BLaER1 treated with 17β-estradiol and CSF1 and Interleukin-3, amounts not matched to agents 10 nM and 100 nM (cell line): ENCODE measurements at regions not wholly inside any gene's neighbourhood (a gene's known extent, or its start where the extent isn't known, plus 50 kb on each side); places are given as distances from the start of the nearest gene placed in this dataset.

Source experiments
- H3K27ac ChIP-seq, 11 experiments: shearing (Covaris generic); formaldehyde crosslinking; 2 replicates each; pipeline ENCODE4 v1.8.1; 2022
- H3K27me3 ChIP-seq, 11 experiments: shearing (Covaris generic); formaldehyde crosslinking; 2 replicates each; pipeline ENCODE4 v1.8.1; 2022
- H3K36me3 ChIP-seq, 11 experiments: shearing (Covaris generic); formaldehyde crosslinking; 2 replicates each; pipeline ENCODE4 v1.8.1; 2022
- H3K4me1 ChIP-seq, 10 experiments: shearing (Covaris generic); formaldehyde crosslinking; 2 replicates each; pipeline ENCODE4 v1.8.1; 2022
- H3K4me2 ChIP-seq, 11 experiments: shearing (Covaris generic); formaldehyde crosslinking; 2 replicates each; pipeline ENCODE4 v1.8.1; 2022
- H3K4me3 ChIP-seq, 10 experiments: shearing (Covaris generic); formaldehyde crosslinking; 2 replicates each; pipeline ENCODE4 v1.8.1; 2022
- H3K9ac ChIP-seq, 11 experiments: shearing (Covaris generic); formaldehyde crosslinking; 2 replicates each; pipeline ENCODE4 v1.8.1; 2022
- H3K9me3 ChIP-seq, 11 experiments: shearing (Covaris generic); formaldehyde crosslinking; replicated peaks in 1 of 11; 2 replicates each; pipeline ENCODE4 v1.8.1; 2022
- H4K20me1 ChIP-seq, 11 experiments: shearing (Covaris generic); formaldehyde crosslinking; 2 replicates each; pipeline ENCODE4 v1.8.1; 2022
- Cebpa-rat ChIP-seq, 11 experiments: shearing (Covaris generic); IDR thresholded peaks; 2 replicates each; pipeline ENCODE4 v1.8.1; 2022

GRCh38 chr9:16345902-16346301 lies 524.6 kb downstream of the BNC2 start:
- H3K9ac ChIP-seq: no peak overlapping the region
- no peak overlapping the region for H3K4me3 ChIP-seq
- H3K27me3 ChIP-seq: no peaks in the 10 kb centered on the region
- peak overlapping the region in 6 of 11 experiments; percentile 14 to 66 (median 57); a peak in 11 of 22 replicates for H3K4me2 ChIP-seq
- H4K20me1 ChIP-seq: no peaks in the 10 kb centered on the region
- peaks cover 0 to 4% (median 0%) of the 10 kb centered on the region in 11 experiments; a peak in 2 of 22 replicates for H3K9me3 ChIP-seq
- peaks cover 17 to 34% (median 24%) of the 10 kb centered on the region in 10 experiments; a peak in 19 of 20 replicates for H3K4me1 ChIP-seq
- no peaks in the 10 kb centered on the region for H3K36me3 ChIP-seq
- 0 out of 22 replicates have a peak, but pooled peaks of 1 of the 11 experiments have one; percentile 13 for TF ChIP-seq Cebpa-rat (IDR thresholded peaks at IDR 0.05)
- H3K27ac ChIP-seq: peak overlapping the region in 4 of 11 experiments; percentile 8 to 66 (median 50); a peak in 6 of 22 replicates

GRCh38 chr9:16347886-16348285 lies 522.6 kb downstream of the BNC2 start:
- H3K36me3 ChIP-seq: no peaks in the 10 kb centered on the region
- no peaks in the 10 kb centered on the region for H3K27me3 ChIP-seq
- no peak overlapping the region for H3K27ac ChIP-seq
- H3K4me2 ChIP-seq: no peak overlapping the region
- no peak overlapping the region for H3K9ac ChIP-seq
- peaks cover 17 to 34% (median 25%) of the 10 kb centered on the region in 10 experiments; a peak in 19 of 20 replicates for H3K4me1 ChIP-seq
- no peaks in the 10 kb centered on the region; a peak in 2 of 22 replicates for H3K9me3 ChIP-seq
- H3K4me3 ChIP-seq: no peak overlapping the region
- TF ChIP-seq Cebpa-rat (IDR thresholded peaks at IDR 0.05): no peak
- H4K20me1 ChIP-seq: no peaks in the 10 kb centered on the region

GRCh38 chr9:16348531-16348930 lies 521.9 kb downstream of the BNC2 start:
- H3K4me1 ChIP-seq: peaks cover 17 to 34% (median 25%) of the 10 kb centered on the region in 10 experiments; a peak in 19 of 20 replicates
- no peak overlapping the region for H3K9ac ChIP-seq
- no peaks in the 10 kb centered on the region for H3K36me3 ChIP-seq
- H3K27ac ChIP-seq: no peak overlapping the region
- no peaks in the 10 kb centered on the region; a peak in 2 of 22 replicates for H3K9me3 ChIP-seq
- no peak for TF ChIP-seq Cebpa-rat (IDR thresholded peaks at IDR 0.05)
- H3K4me3 ChIP-seq: no peak overlapping the region
- H4K20me1 ChIP-seq: no peaks in the 10 kb centered on the region
- H3K27me3 ChIP-seq: no peaks in the 10 kb centered on the region
- peak overlapping the region in 8 of 11 experiments; percentile 10 to 55 (median 31); a peak in 12 of 22 replicates for H3K4me2 ChIP-seq

GRCh38 chr9:16352251-16352650 lies 518.2 kb downstream of the BNC2 start:
- Histone ChIP-seq H3K27ac (no peak overlapping the region), H3K4me2 (peak overlapping the region in 2 of 11 experiments; percentile 11 to 21; a peak in 1 of 22 replicates), H3K4me1 (peaks cover 0 to 29% (median 14%) of the 10 kb centered on the region in 10 experiments; a peak in 14 of 20 replicates), H3K9me3 (peaks cover 0 to 4% (median 0%) of the 10 kb centered on the region in 11 experiments; a peak in 3 of 22 replicates), H3K9ac (no peak overlapping the region), H4K20me1 (no peaks in the 10 kb centered on the region), H3K36me3 (no peaks in the 10 kb centered on the region), H3K27me3 (no peaks in the 10 kb centered on the region), H3K4me3 (no peak overlapping the region)
- TF ChIP-seq Cebpa-rat (IDR thresholded peaks at IDR 0.05): no peak

- Histone ChIP-seq H4K20me1 (no peaks in the 10 kb centered on the region), H3K36me3 (no peaks in the 10 kb centered on the region), H3K4me2 (0 out of 22 replicates have a peak overlapping the region, but pooled peaks of 1 of the 11 experiments have one; percentile 21), H3K9me3 (peaks cover 0 to 5% (median 0%) of the 10 kb centered on the region in 11 experiments; a peak in 4 of 22 replicates), H3K27ac (no peak overlapping the region), H3K4me1 (peaks cover 0 to 30% (median 15%) of the 10 kb centered on the region in 10 experiments; a peak in 16 of 20 replicates), H3K27me3 (no peaks in the 10 kb centered on the region), H3K9ac (no peak overlapping the region), H3K4me3 (no peak overlapping the region)
- no peak for TF ChIP-seq Cebpa-rat (IDR thresholded peaks at IDR 0.05)
Measured at GRCh38 chr9:16352791-16353401, 517.6 kb downstream of the BNC2 start.

GRCh38 chr9:16356196-16356765 lies 514.2 kb downstream of the BNC2 start:
- Histone ChIP-seq H3K4me3 (no peak overlapping the region), H3K4me1 (peaks cover 0 to 23% (median 13%) of the 10 kb centered on the region in 10 experiments; a peak in 17 of 20 replicates)
- TF ChIP-seq Cebpa-rat (IDR thresholded peaks at IDR 0.05): no peak

GRCh38 chr9:16357828-16358227 lies 512.6 kb downstream of the BNC2 start:
- peaks cover 10 to 33% (median 21%) of the 10 kb centered on the region in 11 experiments for H3K9me3 ChIP-seq
- no peak overlapping the region for H3K27ac ChIP-seq
- peak overlapping the region in 9 of 11 experiments; percentile 34 to 66 (median 54); a peak in 14 of 22 replicates for H3K4me2 ChIP-seq
- H3K9ac ChIP-seq: no peak overlapping the region
- peaks cover 0 to 15% (median 13%) of the 10 kb centered on the region in 10 experiments; a peak in 17 of 20 replicates for H3K4me1 ChIP-seq
- no peaks in the 10 kb centered on the region for H4K20me1 ChIP-seq
- TF ChIP-seq Cebpa-rat (IDR thresholded peaks at IDR 0.05): no peak
- no peaks in the 10 kb centered on the region for H3K27me3 ChIP-seq
- no peak overlapping the region for H3K4me3 ChIP-seq
- H3K36me3 ChIP-seq: no peaks in the 10 kb centered on the region

More at GRCh38 chr9:16356196-16356765, 514.2 kb downstream of the BNC2 start:
- Histone ChIP-seq H4K20me1 (no peaks in the 10 kb centered on the region), H3K27me3 (no peaks in the 10 kb centered on the region), H3K9ac (no peak overlapping the region), H3K4me2 (no peak overlapping the region), H3K36me3 (no peaks in the 10 kb centered on the region), H3K9me3 (peaks cover 10 to 33% (median 21%) of the 10 kb centered on the region in 11 experiments), H3K27ac (no peak overlapping the region)

GRCh38 chr9:16358751-16359150 lies 511.7 kb downstream of the BNC2 start:
- Histone ChIP-seq H3K4me2 (peak overlapping the region in 10 of 11 experiments; percentile 20 to 66 (median 54); a peak in 20 of 22 replicates), H3K27ac (peak overlapping the region in 2 of 11 experiments; percentile 4 to 34; a peak in 2 of 22 replicates), H4K20me1 (no peaks in the 10 kb centered on the region), H3K4me1 (peaks cover 0 to 15% (median 13%) of the 10 kb centered on the region in 10 experiments; a peak in 17 of 20 replicates), H3K9ac (no peak overlapping the region), H3K4me3 (no peak overlapping the region), H3K9me3 (peaks cover 10 to 33% (median 21%) of the 10 kb centered on the region in 11 experiments), H3K27me3 (no peaks in the 10 kb centered on the region), H3K36me3 (no peaks in the 10 kb centered on the region)
- TF ChIP-seq Cebpa-rat (IDR thresholded peaks at IDR 0.05): 0 out of 22 replicates have a peak, but pooled peaks of 1 of the 11 experiments have one; percentile 13
